ENCODE measurements at regions not wholly inside any gene's neighbourhood (a gene's known extent, or its start where the extent isn't known, plus 50 kb on each side); places are given as distances from the start of the nearest gene placed in this dataset.
A peak's percentile ranks its signal among the peaks of the same experiment; 100 is the strongest.

- Histone ChIP-seq H3K4me1 (ENCODE audit: control insufficient read depth in 1 of 2, insufficient read depth in 2 of 2, low read length in 2 of 2) (peaks cover 3 to 10% of the 10 kb centered on the region in 2 experiments; a peak in 2 of 4 replicates), H3K27me3 (ENCODE audit: insufficient read depth, low read length) (no peaks in the 10 kb centered on the region), H3K79me2 (ENCODE audit: insufficient read depth, low read length) (no peaks in the 10 kb centered on the region), H3K27ac (ENCODE audit: low read depth, low read length) (no peak overlapping the region), H3K9me3 (ENCODE audit: control insufficient read depth in 1 of 2, insufficient read depth in 1 of 2, low read depth in 1 of 2, low read length in 2 of 2) (no peaks in the 10 kb centered on the region), H3K4me2 (ENCODE audit: low read length) (0 out of 2 replicates have a peak overlapping the region, but pooled peaks have one; percentile 8), H4K20me1 (ENCODE audit: insufficient read depth) (no peaks in the 10 kb centered on the region), H3K9ac (ENCODE audit: low read length) (no peak overlapping the region), H3K36me3 (ENCODE audit: control insufficient read depth in 1 of 2, insufficient read depth in 2 of 2, low read length in 2 of 2) (no peaks in the 10 kb centered on the region), H2AFZ (ENCODE audit: low read depth, low read length, poor library complexity, severe bottlenecking) (no peak overlapping the region), H3K9me2 (ENCODE audit: insufficient read depth) (no peaks in the 10 kb centered on the region), H3K4me3 (replicated peaks in 1 of 2; ENCODE audit: low read depth in 1 of 2, low read length in 2 of 2) (no peak overlapping the region)
- POLR2A ChIA-PET, result no interaction called here
- ATAC-seq (no peak; the same call in 1 of the 2 replicates), DNase-seq (ENCODE audit: low read depth, low spot score) (no peak)
- RAD21 ChIA-PET (ENCODE audit: low non-redundant PET in 1 of 2, low total read pairs in 2 of 2, uncharacterized antibody in 2 of 2, unreplicated experiment in 2 of 2), result no interaction called here
- intact Hi-C loops (cut with micrococcal nuclease), result no loop called here
- CTCF ChIA-PET, result no interaction called here
- no TSS peak for BruUV-seq (replicated peaks)
- no peak for TF ChIP-seq YY1 (IDR thresholded peaks at IDR 0.05; ENCODE audit: extremely low read depth, insufficient replicate concordance, low read depth, low read length)
- no peak for TF ChIP-seq RAD21 (IDR thresholded peaks at IDR 0.05; ENCODE audit: low read depth)
- TF ChIP-seq JUND (IDR thresholded peaks at IDR 0.05), result peak; percentile 18; the same call in 1 of the 2 replicates
- TF ChIP-seq FOSL1 (IDR thresholded peaks at IDR 0.05; ENCODE audit: low read depth), result peak; percentile 34; the same call in 1 of the 2 replicates
- TF ChIP-seq CBX3 (IDR thresholded peaks at IDR 0.05; ENCODE audit: low read depth), result peak; percentile 15; the same call in 1 of the 2 replicates
- TF ChIP-seq ZFX (IDR thresholded peaks at IDR 0.05), result no peak
- TF ChIP-seq SP1 (IDR thresholded peaks at IDR 0.05; ENCODE audit: low read depth), result peak; percentile 37; the same call in 1 of the 2 replicates
- TF ChIP-seq EGR1 (IDR thresholded peaks at IDR 0.05; ENCODE audit: low read depth), result no peak
Observed at GRCh38 chr7:46492466-46492865, 571.4 kb upstream of the IGFBP3 start.

- ChIA-PET CTCF (no interaction called here), POLR2A (no interaction called here), RAD21 (ENCODE audit: low non-redundant PET in 1 of 2, low total read pairs in 2 of 2, uncharacterized antibody in 2 of 2, unreplicated experiment in 2 of 2) (no interaction called here)
- Histone ChIP-seq H3K36me3 (ENCODE audit: control insufficient read depth in 1 of 2, insufficient read depth in 2 of 2, low read length in 2 of 2) (no peaks in the 10 kb centered on the region), H3K4me3 (replicated peaks in 1 of 2; ENCODE audit: low read depth in 1 of 2, low read length in 2 of 2) (no peak overlapping the region), H3K27ac (ENCODE audit: low read depth, low read length) (no peak overlapping the region), H3K27me3 (ENCODE audit: insufficient read depth, low read length) (no peaks in the 10 kb centered on the region), H3K9ac (ENCODE audit: low read length) (no peak overlapping the region), H2AFZ (ENCODE audit: low read depth, low read length, poor library complexity, severe bottlenecking) (no peak overlapping the region), H3K9me3 (ENCODE audit: control insufficient read depth in 1 of 2, insufficient read depth in 1 of 2, low read depth in 1 of 2, low read length in 2 of 2) (no peaks in the 10 kb centered on the region), H3K4me1 (ENCODE audit: control insufficient read depth in 1 of 2, insufficient read depth in 2 of 2, low read length in 2 of 2) (peaks cover 6 to 30% of the 10 kb centered on the region in 2 experiments; a peak in 3 of 4 replicates), H4K20me1 (ENCODE audit: insufficient read depth) (no peaks in the 10 kb centered on the region), H3K9me2 (ENCODE audit: insufficient read depth) (no peaks in the 10 kb centered on the region), H3K4me2 (ENCODE audit: low read length) (no peak overlapping the region), H3K79me2 (ENCODE audit: insufficient read depth, low read length) (no peaks in the 10 kb centered on the region)
- DNase-seq (ENCODE audit: low read depth, low spot score) (no peak), ATAC-seq (no peak)
- no TSS peak for BruUV-seq (replicated peaks)
- intact Hi-C loops (cut with micrococcal nuclease), result no loop called here
- no peak for TF ChIP-seq SRF (IDR thresholded peaks at IDR 0.05; ENCODE audit: low read depth)
- no peak for TF ChIP-seq EZH2phosphoT487 (IDR thresholded peaks at IDR 0.05; ENCODE audit: borderline replicate concordance)
- no peak for TF ChIP-seq ATF3 (IDR thresholded peaks at IDR 0.05)
- no peak for TF ChIP-seq JUND (IDR thresholded peaks at IDR 0.05)
- TF ChIP-seq CEBPB (IDR thresholded peaks at IDR 0.05; ENCODE audit: low read depth), result no peak
- TF ChIP-seq ELF1 (IDR thresholded peaks at IDR 0.05; ENCODE audit: borderline replicate concordance, low read depth), result no peak
- no peak for TF ChIP-seq YY1 (IDR thresholded peaks at IDR 0.05; ENCODE audit: extremely low read depth, insufficient replicate concordance, low read depth, low read length)
- no peak for TF ChIP-seq CTCF (IDR thresholded peaks at IDR 0.05 in 2 of 3, conservative IDR thresholded peaks at IDR 0.05 in 1 of 3; ENCODE audit: borderline replicate concordance in 1 of 3, insufficient read depth in 1 of 3, low read depth in 2 of 3, low read length in 2 of 3)
- no peak for TF ChIP-seq MAX (IDR thresholded peaks at IDR 0.05)
- no peak for TF ChIP-seq ZNF274 (IDR thresholded peaks at IDR 0.05; ENCODE audit: low read depth, low read length)
- TF ChIP-seq CBX3 (IDR thresholded peaks at IDR 0.05; ENCODE audit: low read depth), result no peak
- no peak for TF ChIP-seq SP1 (IDR thresholded peaks at IDR 0.05; ENCODE audit: low read depth)
- TF ChIP-seq EZH2 (IDR thresholded peaks at IDR 0.05), result no peak
- no peak for TF ChIP-seq TCF7L2 (IDR thresholded peaks at IDR 0.05; ENCODE audit: borderline replicate concordance, extremely low read depth, insufficient read depth, insufficient read length)
Observed at GRCh38 chr7:46490406-46490805, 569.3 kb upstream of the IGFBP3 start.
